ENCODE measurements at regions not wholly inside any gene's neighbourhood (a gene's known extent, or its start where the extent isn't known, plus 50 kb on each side); places are given as distances from the start of the nearest gene placed in this dataset.

DNA sequence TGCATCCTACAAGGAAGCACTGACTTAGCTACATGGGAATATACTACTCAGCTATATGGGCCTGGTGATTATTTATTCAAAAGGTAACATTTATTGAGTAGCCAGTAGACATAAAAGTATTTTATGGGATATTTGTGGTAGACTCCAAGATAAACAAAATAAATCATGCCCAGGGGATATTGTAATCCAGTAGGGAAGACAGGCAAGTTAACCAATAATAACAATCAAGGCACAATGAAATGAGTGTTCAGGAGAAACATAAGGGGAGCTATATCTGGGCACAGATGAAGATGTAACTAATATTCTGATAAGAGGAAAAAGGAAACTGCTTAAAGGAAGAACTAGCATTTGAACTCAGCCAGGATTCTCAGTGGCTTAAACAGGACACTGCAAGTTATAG is 161.4 kb upstream of the MTNR1B start:
- no peak overlapping the region for H3K27ac ChIP-seq
- no peak overlapping the region for H3K4me2 ChIP-seq
- DNase-seq (ENCODE audit: low read depth in 1 of 2, low spot score in 1 of 2) (no peak), ATAC-seq (no peak), FAIRE-seq (no peak)
- H3K4me3 ChIP-seq: no peak overlapping the region
- no peaks in the 10 kb centered on the region for H3K4me1 ChIP-seq
- ChIA-PET CTCF (no interaction called here), POLR2A (no interaction called here)
- TF ChIP-seq RARB (CRISPR knock-in tag; IDR thresholded peaks at IDR 0.05) (no peak), FOSB (CRISPR knock-in tag; IDR thresholded peaks at IDR 0.05) (no peak), HOXB13 (CRISPR knock-in tag; IDR thresholded peaks at IDR 0.05; ENCODE audit: low read depth) (no peak), HOXA7 (CRISPR knock-in tag; IDR thresholded peaks at IDR 0.05) (no peak), TP53 (CRISPR knock-in tag; IDR thresholded peaks at IDR 0.05) (no peak), BHLHE40 (IDR thresholded peaks at IDR 0.05; ENCODE audit: low read depth, low read length) (no peak), MYC (IDR thresholded peaks at IDR 0.05; ENCODE audit: borderline replicate concordance, low read length) (no peak), EP300 (IDR thresholded peaks at IDR 0.05) (no peak), EHMT2 (IDR thresholded peaks at IDR 0.05; ENCODE audit: low read depth) (no peak), KDM1A (IDR thresholded peaks at IDR 0.05; ENCODE audit: low read depth) (no peak)
- TF ChIP-seq, protein P1, sequence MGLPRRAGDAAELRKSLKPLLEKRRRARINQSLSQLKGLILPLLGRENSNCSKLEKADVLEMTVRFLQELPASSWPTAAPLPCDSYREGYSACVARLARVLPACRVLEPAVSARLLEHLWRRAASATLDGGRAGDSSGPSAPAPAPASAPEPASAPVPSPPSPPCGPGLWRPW (IDR thresholded peaks at IDR 0.05): no peak
- TF ChIP-seq, protein P2, sequence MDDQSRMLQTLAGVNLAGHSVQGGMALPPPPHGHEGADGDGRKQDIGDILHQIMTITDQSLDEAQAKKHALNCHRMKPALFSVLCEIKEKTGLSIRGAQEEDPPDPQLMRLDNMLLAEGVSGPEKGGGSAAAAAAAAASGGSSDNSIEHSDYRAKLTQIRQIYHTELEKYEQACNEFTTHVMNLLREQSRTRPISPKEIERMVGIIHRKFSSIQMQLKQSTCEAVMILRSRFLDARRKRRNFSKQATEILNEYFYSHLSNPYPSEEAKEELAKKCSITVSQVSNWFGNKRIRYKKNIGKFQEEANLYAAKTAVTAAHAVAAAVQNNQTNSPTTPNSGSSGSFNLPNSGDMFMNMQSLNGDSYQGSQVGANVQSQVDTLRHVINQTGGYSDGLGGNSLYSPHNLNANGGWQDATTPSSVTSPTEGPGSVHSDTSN (IDR thresholded peaks at IDR 0.05): no peak
- H3K9me3 ChIP-seq: no peaks in the 10 kb centered on the region

DNA sequence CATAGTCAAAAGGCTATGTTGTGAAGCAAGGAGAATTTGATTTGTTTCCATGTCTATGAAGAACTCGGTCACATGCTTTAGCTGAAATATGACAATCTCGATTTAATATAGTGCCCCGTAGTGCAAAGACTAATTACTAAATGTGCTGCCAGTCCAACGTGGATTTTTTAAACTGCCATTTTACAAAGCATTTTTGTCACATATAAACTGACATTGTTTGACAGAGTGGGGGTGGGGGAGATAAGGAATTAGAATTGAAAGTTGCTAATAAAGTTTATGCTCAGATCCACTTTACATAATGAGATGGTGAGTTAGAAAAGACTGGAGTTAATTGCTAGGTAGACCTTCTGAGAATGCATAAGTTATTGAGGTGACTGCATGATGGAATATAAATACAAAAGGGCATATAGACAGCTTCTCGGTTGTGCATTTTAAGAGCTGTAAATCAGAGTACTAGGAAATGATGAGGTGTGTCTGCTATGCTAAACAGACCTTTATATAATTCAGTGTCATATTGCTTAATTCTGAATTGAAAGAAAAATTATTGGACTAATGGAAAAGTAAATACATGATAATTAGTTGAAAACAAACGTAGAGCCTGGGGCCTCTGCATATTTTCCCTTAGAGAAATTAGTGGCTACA is 158.9 kb upstream of the MTNR1B start:
- 38% methylated on average over 6 of the region's 6 CpGs for WGBS (ENCODE audit: missing lambda C conversion rate)
- DNase-seq (ENCODE audit: low read depth in 1 of 2, low spot score in 1 of 2) (no peak), ATAC-seq (no peak), FAIRE-seq (no peak)
- ChIA-PET CTCF (interaction anchor here (0.5 to 1.5 kb wide), 3 partner anchors 10 to 75 kb away, joined by 3 to 4 read pairs (median 4); no protein-coding TSS in a partner anchor), POLR2A (no interaction called here)
- TF ChIP-seq, protein P3, sequence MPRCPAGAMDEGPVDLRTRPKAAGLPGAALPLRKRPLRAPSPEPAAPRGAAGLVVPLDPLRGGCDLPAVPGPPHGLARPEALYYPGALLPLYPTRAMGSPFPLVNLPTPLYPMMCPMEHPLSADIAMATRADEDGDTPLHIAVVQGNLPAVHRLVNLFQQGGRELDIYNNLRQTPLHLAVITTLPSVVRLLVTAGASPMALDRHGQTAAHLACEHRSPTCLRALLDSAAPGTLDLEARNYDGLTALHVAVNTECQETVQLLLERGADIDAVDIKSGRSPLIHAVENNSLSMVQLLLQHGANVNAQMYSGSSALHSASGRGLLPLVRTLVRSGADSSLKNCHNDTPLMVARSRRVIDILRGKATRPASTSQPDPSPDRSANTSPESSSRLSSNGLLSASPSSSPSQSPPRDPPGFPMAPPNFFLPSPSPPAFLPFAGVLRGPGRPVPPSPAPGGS (IDR thresholded peaks at IDR 0.05): no peak
- TF ChIP-seq, protein P4, sequence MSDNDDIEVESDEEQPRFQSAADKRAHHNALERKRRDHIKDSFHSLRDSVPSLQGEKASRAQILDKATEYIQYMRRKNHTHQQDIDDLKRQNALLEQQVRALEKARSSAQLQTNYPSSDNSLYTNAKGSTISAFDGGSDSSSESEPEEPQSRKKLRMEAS (IDR thresholded peaks at IDR 0.05): no peak
- TF ChIP-seq, protein P2 (IDR thresholded peaks at IDR 0.05): no peak
- TF ChIP-seq HDAC2 (IDR thresholded peaks at IDR 0.05): no peak
- no peak for TF ChIP-seq SREBF2 (IDR thresholded peaks at IDR 0.05)
- no peak for TF ChIP-seq BHLHE40 (IDR thresholded peaks at IDR 0.05; ENCODE audit: low read depth, low read length)
- TF ChIP-seq POLR2AphosphoS2 (conservative IDR thresholded peaks at IDR 0.05; ENCODE audit: low read length): no peak
- TF ChIP-seq EHMT2 (IDR thresholded peaks at IDR 0.05; ENCODE audit: low read depth): no peak
- Histone ChIP-seq H3K4me1 (no peaks in the 10 kb centered on the region), H3K9me3 (no peaks in the 10 kb centered on the region), H3K4me2 (no peak overlapping the region), H3K27ac (no peak overlapping the region), H3K4me3 (no peak overlapping the region)

DNA sequence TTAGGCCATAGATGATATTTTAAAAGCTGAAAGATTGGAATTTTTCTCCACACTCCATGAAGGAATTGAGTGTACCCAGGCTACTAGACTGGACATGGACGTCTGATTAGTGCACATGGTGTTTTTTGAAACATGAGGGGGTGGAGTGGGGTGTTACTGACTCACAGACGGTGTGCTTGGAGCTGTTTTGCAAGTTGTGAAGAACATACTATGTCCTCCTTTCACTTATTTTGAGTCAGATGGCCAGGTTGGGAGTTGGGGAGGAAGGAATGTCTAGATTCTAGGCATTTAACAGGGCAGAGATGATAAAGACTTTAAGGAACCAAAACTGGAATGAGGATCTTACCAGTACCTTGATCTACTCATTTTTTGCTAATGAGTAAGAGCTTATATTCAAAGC is 158.1 kb upstream of the MTNR1B start:
- 20% methylated on average over 2 of the region's 2 CpGs for WGBS (ENCODE audit: missing lambda C conversion rate)
- H3K4me2 ChIP-seq: no peak overlapping the region
- no peaks in the 10 kb centered on the region for H3K4me1 ChIP-seq
- ChIA-PET POLR2A (no interaction called here), CTCF (interaction anchor here (1.5 kb wide), 1 partner anchor 10 kb away, joined by 3 read pairs; no protein-coding TSS in a partner anchor)
- no peak overlapping the region for H3K27ac ChIP-seq
- H3K4me3 ChIP-seq: no peak overlapping the region
- FAIRE-seq (no peak), DNase-seq (ENCODE audit: low read depth in 1 of 2, low spot score in 1 of 2) (no peak), ATAC-seq (no peak)
- H3K9me3 ChIP-seq: no peaks in the 10 kb centered on the region
- TF ChIP-seq FOSB (CRISPR knock-in tag; IDR thresholded peaks at IDR 0.05) (no peak), EP300 (IDR thresholded peaks at IDR 0.05) (no peak), NPAS2 (CRISPR knock-in tag; IDR thresholded peaks at IDR 0.05; ENCODE audit: borderline replicate concordance) (no peak), RFX5 (IDR thresholded peaks at IDR 0.05) (no peak), RNF2 (IDR thresholded peaks at IDR 0.05; ENCODE audit: borderline replicate concordance, low read depth) (no peak), ESRRA (IDR thresholded peaks at IDR 0.05; ENCODE audit: borderline replicate concordance, low read length) (no peak), MYC (IDR thresholded peaks at IDR 0.05; ENCODE audit: borderline replicate concordance, low read length) (no peak), HOXB13 (CRISPR knock-in tag; IDR thresholded peaks at IDR 0.05; ENCODE audit: low read depth) (no peak), FOXS1 (CRISPR knock-in tag; IDR thresholded peaks at IDR 0.05) (no peak)
